ENCODE measurements at regions not wholly inside any gene's neighbourhood (a gene's known extent, or its start where the extent isn't known, plus 50 kb on each side); places are given as distances from the start of the nearest gene placed in this dataset.

DNA sequence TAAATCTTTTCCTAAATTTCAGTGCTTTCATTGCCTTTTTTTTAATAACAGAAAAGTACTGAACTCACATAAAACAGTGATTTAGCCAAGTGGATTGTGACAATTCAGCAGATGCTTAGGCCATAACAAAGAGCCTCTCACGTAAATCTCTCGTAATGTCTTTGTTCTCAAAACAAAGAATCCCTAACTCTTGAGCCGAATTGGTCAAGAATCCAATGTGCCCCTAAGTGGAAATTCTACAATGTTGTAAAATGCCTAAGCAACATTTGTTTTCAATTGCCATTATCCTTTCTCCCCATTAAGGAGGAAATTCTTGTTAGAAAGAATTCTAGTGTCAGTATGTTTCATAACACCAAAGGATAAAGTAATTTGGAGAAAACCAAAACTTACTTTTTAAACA lies 235.7 kb upstream of the THBS1 start:
- DNase-seq (ENCODE audit: extremely low read depth, low read depth): no peak
- TF ChIP-seq, protein P1, sequence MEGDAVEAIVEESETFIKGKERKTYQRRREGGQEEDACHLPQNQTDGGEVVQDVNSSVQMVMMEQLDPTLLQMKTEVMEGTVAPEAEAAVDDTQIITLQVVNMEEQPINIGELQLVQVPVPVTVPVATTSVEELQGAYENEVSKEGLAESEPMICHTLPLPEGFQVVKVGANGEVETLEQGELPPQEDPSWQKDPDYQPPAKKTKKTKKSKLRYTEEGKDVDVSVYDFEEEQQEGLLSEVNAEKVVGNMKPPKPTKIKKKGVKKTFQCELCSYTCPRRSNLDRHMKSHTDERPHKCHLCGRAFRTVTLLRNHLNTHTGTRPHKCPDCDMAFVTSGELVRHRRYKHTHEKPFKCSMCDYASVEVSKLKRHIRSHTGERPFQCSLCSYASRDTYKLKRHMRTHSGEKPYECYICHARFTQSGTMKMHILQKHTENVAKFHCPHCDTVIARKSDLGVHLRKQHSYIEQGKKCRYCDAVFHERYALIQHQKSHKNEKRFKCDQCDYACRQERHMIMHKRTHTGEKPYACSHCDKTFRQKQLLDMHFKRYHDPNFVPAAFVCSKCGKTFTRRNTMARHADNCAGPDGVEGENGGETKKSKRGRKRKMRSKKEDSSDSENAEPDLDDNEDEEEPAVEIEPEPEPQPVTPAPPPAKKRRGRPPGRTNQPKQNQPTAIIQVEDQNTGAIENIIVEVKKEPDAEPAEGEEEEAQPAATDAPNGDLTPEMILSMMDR (IDR thresholded peaks at IDR 0.05; ENCODE audit: low read depth, low read length, missing control alignments): no peak
- no peak overlapping the region for H3K4me3 ChIP-seq (replicated peaks; ENCODE audit: low read depth, low read length)

DNA sequence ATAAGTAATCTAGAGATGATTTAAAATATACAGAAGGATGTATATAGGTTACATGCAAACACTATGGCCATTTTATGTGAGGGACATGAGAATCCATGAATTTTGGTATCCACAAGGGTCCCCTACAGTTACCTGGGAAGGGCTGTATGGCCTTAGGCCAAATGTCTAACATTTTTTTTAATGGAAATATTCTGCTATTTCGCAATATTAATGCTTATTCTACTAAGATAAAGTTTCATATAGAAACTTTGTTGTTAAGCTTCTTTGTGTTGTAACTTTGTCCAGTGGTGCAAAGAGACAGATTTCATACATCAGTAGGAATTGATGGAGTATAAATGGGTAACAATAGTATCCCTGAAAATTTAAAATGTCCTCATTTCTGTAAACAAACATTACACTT lies 233.4 kb upstream of the THBS1 start:
- DNase-seq (ENCODE audit: extremely low read depth, low read depth): no peak
- TF ChIP-seq, protein P1 (IDR thresholded peaks at IDR 0.05; ENCODE audit: low read depth, low read length, missing control alignments): no peak

DNA sequence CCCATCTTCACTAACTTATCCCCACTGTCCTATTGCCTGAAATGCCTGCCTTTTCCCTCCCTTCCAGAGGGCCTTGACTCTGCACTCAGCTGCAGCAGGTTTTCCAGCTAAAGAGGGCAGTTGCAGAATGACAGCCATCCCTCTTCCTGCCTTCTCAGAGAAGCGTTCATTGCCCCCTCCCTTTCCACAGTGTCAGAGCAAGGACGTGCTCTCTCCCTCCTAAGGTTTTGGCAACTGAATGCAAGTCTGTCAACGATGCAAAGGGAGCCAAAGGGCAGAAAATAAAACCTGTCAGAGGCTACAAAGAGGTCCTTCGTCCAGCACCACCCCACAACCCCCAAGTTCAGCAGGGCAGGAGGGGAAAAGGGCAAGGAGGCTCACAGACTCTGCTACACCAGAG lies 230.1 kb upstream of the THBS1 start:
- H3K4me3 ChIP-seq (replicated peaks; ENCODE audit: low read depth, low read length): no peak overlapping the region
- TF ChIP-seq, protein P1 (IDR thresholded peaks at IDR 0.05; ENCODE audit: low read depth, low read length, missing control alignments): no peak
- no peak for DNase-seq (ENCODE audit: extremely low read depth, low read depth)

More for the DNA sequence above, 233.4 kb upstream of the THBS1 start:
- H3K4me3 ChIP-seq (replicated peaks; ENCODE audit: low read depth, low read length): no peak overlapping the region

DNA sequence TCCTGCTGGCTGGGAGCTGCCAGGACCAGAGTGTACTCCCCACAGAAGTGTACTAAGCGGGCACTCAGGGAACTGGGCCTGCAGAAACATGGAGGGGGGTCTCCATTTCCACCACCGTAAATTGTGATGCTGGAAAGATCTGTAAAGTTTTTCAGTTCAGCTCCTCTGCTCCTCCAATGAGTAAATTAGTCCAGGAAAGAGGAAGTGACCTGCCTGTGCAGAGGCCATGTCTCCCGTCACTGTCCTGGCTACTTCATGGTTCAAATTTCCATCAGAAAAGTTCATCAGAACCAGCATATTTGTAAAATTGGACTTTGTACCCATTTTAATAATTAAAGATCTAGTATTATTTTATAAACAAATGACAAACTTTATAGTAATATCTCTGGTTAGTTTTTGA lies 226.7 kb upstream of the THBS1 start:
- no peak overlapping the region for H3K4me3 ChIP-seq (replicated peaks; ENCODE audit: low read depth, low read length)
- TF ChIP-seq, protein P1 (IDR thresholded peaks at IDR 0.05; ENCODE audit: low read depth, low read length, missing control alignments): no peak
- no peak for DNase-seq (ENCODE audit: extremely low read depth, low read depth)

DNA sequence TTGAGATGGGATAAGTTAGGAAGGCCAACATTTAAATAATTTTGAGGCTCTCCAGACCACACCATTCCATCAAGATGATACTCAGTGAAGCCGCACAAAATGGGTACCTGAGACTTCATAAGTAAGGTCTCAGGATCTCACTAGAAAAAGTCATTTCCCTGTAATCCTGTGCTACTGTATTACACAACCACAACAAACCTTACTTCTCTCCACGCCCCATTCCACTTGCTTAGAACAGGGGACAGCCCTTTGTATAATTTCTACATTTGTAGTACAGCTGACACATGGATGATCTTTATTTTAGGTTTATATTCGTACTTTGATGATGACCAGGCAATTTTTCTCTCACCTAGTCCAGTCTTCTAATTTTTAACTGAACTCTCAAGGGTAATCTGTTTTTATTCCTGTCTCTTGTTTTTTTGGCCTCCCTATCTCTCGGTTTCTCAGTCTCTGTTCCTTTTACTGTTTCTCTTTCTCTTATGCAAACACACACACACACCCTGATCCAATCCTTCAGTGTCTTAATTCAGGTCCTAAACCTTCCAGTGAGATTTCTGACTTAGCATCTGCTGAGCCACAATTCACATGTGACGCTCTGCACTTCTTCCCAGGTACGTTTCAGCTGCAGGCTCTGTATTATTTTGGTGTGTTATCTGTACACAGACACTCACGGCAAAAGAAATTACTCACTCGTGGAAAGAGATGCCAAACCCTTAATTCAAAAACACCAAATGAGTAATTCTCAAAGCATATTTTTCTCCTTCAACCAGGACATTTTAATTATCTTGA lies 223.2 kb upstream of the THBS1 start:
- no peak overlapping the region for H3K4me3 ChIP-seq (replicated peaks; ENCODE audit: low read depth, low read length)
- no peak for DNase-seq (ENCODE audit: extremely low read depth, low read depth)
- TF ChIP-seq, protein P1 (IDR thresholded peaks at IDR 0.05; ENCODE audit: low read depth, low read length, missing control alignments): no peak

DNA sequence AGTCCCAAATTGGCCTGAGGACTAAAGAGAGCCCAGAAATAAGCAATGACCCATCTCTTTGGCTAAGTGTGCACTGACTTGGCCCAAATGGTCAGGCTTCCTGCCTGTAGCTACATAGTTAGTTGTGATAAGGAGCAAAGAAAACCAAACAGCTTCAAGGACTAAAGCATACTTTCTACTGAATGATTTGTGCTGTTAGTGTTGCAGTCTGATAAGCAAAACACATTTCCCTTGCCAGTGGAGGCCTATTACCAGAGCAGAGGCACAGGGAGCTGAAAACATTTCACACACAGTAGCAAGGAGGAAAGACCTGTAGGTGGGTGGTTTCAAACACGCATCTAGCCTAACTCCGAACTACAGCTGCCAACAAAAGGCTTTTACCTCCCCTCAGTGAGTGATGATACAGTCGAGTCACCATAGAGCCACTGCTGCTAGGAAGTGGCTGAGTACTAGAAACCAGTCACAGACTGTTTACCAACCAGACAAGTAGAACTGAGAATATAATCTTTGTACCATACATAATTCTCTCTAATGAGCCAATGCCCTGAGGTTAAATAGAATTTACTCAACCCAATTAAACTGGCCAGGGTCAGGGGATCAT lies 222.3 kb upstream of the THBS1 start:
- DNase-seq (ENCODE audit: extremely low read depth, low read depth): no peak
- no peak overlapping the region for H3K4me3 ChIP-seq (replicated peaks; ENCODE audit: low read depth, low read length)
- TF ChIP-seq, protein P1 (IDR thresholded peaks at IDR 0.05; ENCODE audit: low read depth, low read length, missing control alignments): no peak

All from HFF-Myc (cell line).